ENCODE measurements at regions not wholly inside any gene's neighbourhood (a gene's known extent, or its start where the extent isn't known, plus 50 kb on each side); places are given as distances from the start of the nearest gene placed in this dataset.

DNA sequence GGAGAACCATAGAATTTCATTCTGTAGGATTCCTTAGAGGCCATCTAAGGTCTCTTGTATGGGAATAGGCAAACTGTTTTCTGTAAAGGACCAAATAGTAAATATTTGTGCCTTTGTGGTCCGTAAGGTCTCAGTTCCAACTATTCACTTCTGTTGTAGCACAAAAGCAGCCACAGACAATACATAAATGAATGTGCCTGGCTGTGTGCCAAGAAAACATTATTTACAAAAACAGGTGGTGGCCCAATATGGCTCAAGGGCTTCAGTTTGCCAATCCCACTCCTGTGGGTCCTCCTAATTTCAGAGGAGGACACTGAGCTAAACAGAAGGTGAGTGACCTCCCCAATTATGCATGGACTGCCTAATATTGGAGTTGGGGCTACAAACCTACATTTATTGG lies 67.6 kb upstream of the EDEM3 start:
- Histone ChIP-seq H3K4me3 (replicated peaks in 1 of 4; ENCODE audit: control extremely low read depth in 1 of 4, insufficient read depth in 1 of 4, low read depth in 3 of 4, low read length in 4 of 4) (no peak overlapping the region), H3K27ac (ENCODE audit: insufficient read depth, low read length) (no peak overlapping the region), H3K9ac (ENCODE audit: insufficient read depth, low read length) (no peak overlapping the region), H3K9me3 (ENCODE audit: control insufficient read depth, insufficient read depth, low read depth, low read length) (no peaks in the 10 kb centered on the region), H2AFZ (ENCODE audit: low read length) (no peak overlapping the region), H3K36me3 (ENCODE audit: control insufficient read depth, insufficient read depth, low read length) (no peaks in the 10 kb centered on the region), H3K4me2 (ENCODE audit: extremely low read depth, insufficient read depth, low read length) (no peak overlapping the region), H3K4me1 (ENCODE audit: control insufficient read depth, extremely low read depth, insufficient read depth, low read length) (peaks cover 2% of the 10 kb centered on the region), H4K20me1 (ENCODE audit: control insufficient read depth, extremely low read depth, insufficient read depth, low read length) (no peaks in the 10 kb centered on the region), H3K27me3 (ENCODE audit: control insufficient read depth, insufficient read depth, low read length) (no peaks in the 10 kb centered on the region), H3K79me2 (ENCODE audit: control insufficient read depth, insufficient read depth, low read length) (no peaks in the 10 kb centered on the region)
- no peak for TF ChIP-seq EZH2 (IDR thresholded peaks at IDR 0.05; ENCODE audit: low read length, missing control alignments)
- TF ChIP-seq, protein P1, sequence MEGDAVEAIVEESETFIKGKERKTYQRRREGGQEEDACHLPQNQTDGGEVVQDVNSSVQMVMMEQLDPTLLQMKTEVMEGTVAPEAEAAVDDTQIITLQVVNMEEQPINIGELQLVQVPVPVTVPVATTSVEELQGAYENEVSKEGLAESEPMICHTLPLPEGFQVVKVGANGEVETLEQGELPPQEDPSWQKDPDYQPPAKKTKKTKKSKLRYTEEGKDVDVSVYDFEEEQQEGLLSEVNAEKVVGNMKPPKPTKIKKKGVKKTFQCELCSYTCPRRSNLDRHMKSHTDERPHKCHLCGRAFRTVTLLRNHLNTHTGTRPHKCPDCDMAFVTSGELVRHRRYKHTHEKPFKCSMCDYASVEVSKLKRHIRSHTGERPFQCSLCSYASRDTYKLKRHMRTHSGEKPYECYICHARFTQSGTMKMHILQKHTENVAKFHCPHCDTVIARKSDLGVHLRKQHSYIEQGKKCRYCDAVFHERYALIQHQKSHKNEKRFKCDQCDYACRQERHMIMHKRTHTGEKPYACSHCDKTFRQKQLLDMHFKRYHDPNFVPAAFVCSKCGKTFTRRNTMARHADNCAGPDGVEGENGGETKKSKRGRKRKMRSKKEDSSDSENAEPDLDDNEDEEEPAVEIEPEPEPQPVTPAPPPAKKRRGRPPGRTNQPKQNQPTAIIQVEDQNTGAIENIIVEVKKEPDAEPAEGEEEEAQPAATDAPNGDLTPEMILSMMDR (conservative IDR thresholded peaks at IDR 0.05 in 1 of 2, IDR thresholded peaks at IDR 0.05 in 1 of 2; ENCODE audit: low read depth in 1 of 2, low read length in 2 of 2), result no peak
- DNase-seq (ENCODE audit: low read depth in 2 of 2), result no peak

DNA sequence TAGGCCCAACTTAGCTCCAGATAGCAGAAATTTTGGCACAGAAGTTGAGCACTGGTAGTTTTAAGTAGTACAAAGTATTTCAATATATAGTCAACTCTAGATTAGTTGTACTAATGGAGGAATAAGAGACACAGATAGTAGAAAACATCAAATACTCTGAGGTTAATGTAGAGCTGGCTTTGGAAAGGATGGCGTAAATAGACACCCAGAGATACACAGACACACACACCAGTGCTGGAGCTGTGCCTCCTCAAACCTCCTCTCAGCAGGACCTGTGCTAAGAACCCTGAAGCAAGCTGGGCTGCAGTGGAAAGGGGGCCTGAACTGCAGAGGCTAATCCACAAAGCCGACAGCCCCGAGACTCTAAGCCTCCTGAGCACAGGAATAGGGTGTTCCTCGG lies 67.0 kb upstream of the EDEM3 start:
- Histone ChIP-seq H2AFZ (ENCODE audit: low read length) (no peak overlapping the region), H3K4me3 (replicated peaks in 1 of 4; ENCODE audit: control extremely low read depth in 1 of 4, insufficient read depth in 1 of 4, low read depth in 3 of 4, low read length in 4 of 4) (no peak overlapping the region), H3K36me3 (ENCODE audit: control insufficient read depth, insufficient read depth, low read length) (no peaks in the 10 kb centered on the region), H3K9me3 (ENCODE audit: control insufficient read depth, insufficient read depth, low read depth, low read length) (no peaks in the 10 kb centered on the region), H3K4me1 (ENCODE audit: control insufficient read depth, extremely low read depth, insufficient read depth, low read length) (no peaks in the 10 kb centered on the region), H3K27me3 (ENCODE audit: control insufficient read depth, insufficient read depth, low read length) (no peaks in the 10 kb centered on the region), H4K20me1 (ENCODE audit: control insufficient read depth, extremely low read depth, insufficient read depth, low read length) (no peaks in the 10 kb centered on the region), H3K27ac (ENCODE audit: insufficient read depth, low read length) (no peak overlapping the region), H3K79me2 (ENCODE audit: control insufficient read depth, insufficient read depth, low read length) (no peaks in the 10 kb centered on the region), H3K9ac (ENCODE audit: insufficient read depth, low read length) (no peak overlapping the region), H3K4me2 (ENCODE audit: extremely low read depth, insufficient read depth, low read length) (no peak overlapping the region)
- TF ChIP-seq, protein P1 (conservative IDR thresholded peaks at IDR 0.05 in 1 of 2, IDR thresholded peaks at IDR 0.05 in 1 of 2; ENCODE audit: low read depth in 1 of 2, low read length in 2 of 2), result no peak
- no peak for TF ChIP-seq EZH2 (IDR thresholded peaks at IDR 0.05; ENCODE audit: low read length, missing control alignments)
- no peak for DNase-seq (ENCODE audit: low read depth in 2 of 2)

DNA sequence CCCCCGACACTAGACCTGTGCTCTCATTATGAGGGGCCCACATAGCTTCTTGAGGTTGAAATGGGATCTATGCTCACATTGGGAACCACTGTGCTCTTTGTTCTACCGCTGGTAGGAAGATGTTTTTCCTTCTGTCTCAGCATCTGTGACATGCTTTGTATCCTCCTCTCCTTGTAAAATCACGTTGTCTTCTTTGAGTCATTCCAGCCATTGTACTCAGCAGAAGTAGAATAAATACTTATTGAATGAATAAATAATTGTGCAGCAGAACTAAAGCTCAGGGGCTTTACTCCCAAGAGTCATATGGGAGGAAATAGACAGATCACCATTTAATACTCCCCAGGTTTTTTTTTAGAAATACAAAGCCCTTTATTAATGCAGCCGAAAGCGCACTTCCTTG lies 66.3 kb upstream of the EDEM3 start:
- Histone ChIP-seq H3K9me3 (ENCODE audit: control insufficient read depth, insufficient read depth, low read depth, low read length) (no peaks in the 10 kb centered on the region), H3K27ac (ENCODE audit: insufficient read depth, low read length) (no peak overlapping the region), H3K4me1 (ENCODE audit: control insufficient read depth, extremely low read depth, insufficient read depth, low read length) (no peaks in the 10 kb centered on the region), H3K4me3 (replicated peaks in 1 of 4; ENCODE audit: control extremely low read depth in 1 of 4, insufficient read depth in 1 of 4, low read depth in 3 of 4, low read length in 4 of 4) (no peak overlapping the region), H3K79me2 (ENCODE audit: control insufficient read depth, insufficient read depth, low read length) (no peaks in the 10 kb centered on the region), H3K27me3 (ENCODE audit: control insufficient read depth, insufficient read depth, low read length) (no peaks in the 10 kb centered on the region), H2AFZ (ENCODE audit: low read length) (no peak overlapping the region), H3K9ac (ENCODE audit: insufficient read depth, low read length) (no peak overlapping the region), H4K20me1 (ENCODE audit: control insufficient read depth, extremely low read depth, insufficient read depth, low read length) (no peaks in the 10 kb centered on the region), H3K36me3 (ENCODE audit: control insufficient read depth, insufficient read depth, low read length) (no peaks in the 10 kb centered on the region), H3K4me2 (ENCODE audit: extremely low read depth, insufficient read depth, low read length) (no peak overlapping the region)
- no peak for TF ChIP-seq EZH2 (IDR thresholded peaks at IDR 0.05; ENCODE audit: low read length, missing control alignments)
- TF ChIP-seq, protein P1 (conservative IDR thresholded peaks at IDR 0.05 in 1 of 2, IDR thresholded peaks at IDR 0.05 in 1 of 2; ENCODE audit: low read depth in 1 of 2, low read length in 2 of 2), result no peak
- no peak for DNase-seq (ENCODE audit: low read depth in 2 of 2)

Measured in fibroblast of lung (primary cell).